Karpas-422 (cell line): ENCODE measurements at regions not wholly inside any gene's neighbourhood (a gene's known extent, or its start where the extent isn't known, plus 50 kb on each side); places are given as distances from the start of the nearest gene placed in this dataset.

Source experiments
- DNase-seq: peaks from one replicate; pipeline ENCODE4 v3.0.0-alpha.2; 2015
- H2AFZ ChIP-seq: fragments of 200-600 bp; sonication (generic); 2 replicates; pipeline ENCODE4 v1.6.1; 2014; ENCODE audit warnings: antibody characterized with exemption, low read length, mixed read lengths
- H3K27ac ChIP-seq: fragments of 200-600 bp; sonication (generic); 2 replicates; pipeline ENCODE4 v1.5.1; 2014; ENCODE audit warnings: mild to moderate bottlenecking, low read length, moderate library complexity
- H3K27me3 ChIP-seq: fragments of 200-600 bp; sonication (generic); 2 replicates; pipeline ENCODE4 v1.6.1; 2014; ENCODE audit warnings: low read length, mixed read lengths
- H3K36me3 ChIP-seq: fragments of 200-600 bp; sonication (generic); 2 replicates; pipeline ENCODE4 v1.6.1; 2014; ENCODE audit warnings: low read length, mixed read lengths; ENCODE audit not compliant: insufficient read depth
- H3K4me1 ChIP-seq: fragments of 200-600 bp; sonication (generic); 2 replicates; pipeline ENCODE4 v1.6.1; 2014; ENCODE audit warnings: mild to moderate bottlenecking, low read length, mixed read lengths
- H3K4me2 ChIP-seq: fragments of 200-600 bp; sonication (generic); 2 replicates; pipeline ENCODE4 v1.6.1; 2014; ENCODE audit warnings: low read length, low read depth, mild to moderate bottlenecking; ENCODE audit not compliant: poor library complexity, severe bottlenecking
- H3K4me3 ChIP-seq: fragments of 200-600 bp; sonication (generic); 2 replicates; pipeline ENCODE4 v1.5.1; 2014; ENCODE audit warnings: mild to moderate bottlenecking, antibody characterized with exemption, low read length, mixed read lengths
- H3K79me2 ChIP-seq: fragments of 200-600 bp; sonication (generic); 2 replicates; pipeline ENCODE4 v1.6.1; 2014; ENCODE audit warnings: mild to moderate bottlenecking, low read length, mixed read lengths
- H3K9ac ChIP-seq: fragments of 200-600 bp; sonication (generic); 2 replicates; pipeline ENCODE4 v1.6.0; 2014; ENCODE audit warnings: low read length
- H3K9me2 ChIP-seq: fragments of 200-600 bp; sonication (generic), shearing (Covaris generic); replicated peaks from 2 replicates; pipeline ENCODE4 v1.6.0; 2014; ENCODE audit warnings: mild to moderate bottlenecking, low read length, moderate library complexity; ENCODE audit not compliant: insufficient read depth
- H3K9me3 ChIP-seq: fragments of 300-700, 200-600 bp; sonication (generic); 2 replicates; pipeline ENCODE4 v1.6.1; 2014; ENCODE audit warnings: low read length, mixed read lengths
- H4K20me1 ChIP-seq: fragments of 200-600 bp; sonication (generic); 2 replicates; pipeline ENCODE4 v1.6.1; 2014; ENCODE audit warnings: mild to moderate bottlenecking, antibody characterized with exemption, low read length, low read depth; ENCODE audit not compliant: insufficient read depth

GRCh38 chr20:59452856-59453255 lies 151.5 kb upstream of the PHACTR3 start:
- Histone ChIP-seq H3K4me1 (no peaks in the 10 kb centered on the region), H4K20me1 (no peaks in the 10 kb centered on the region), H3K27me3 (no peaks in the 10 kb centered on the region), H3K9ac (no peak overlapping the region), H3K79me2 (no peaks in the 10 kb centered on the region), H3K4me2 (no peak overlapping the region), H2AFZ (no peak overlapping the region), H3K4me3 (no peak overlapping the region), H3K36me3 (no peaks in the 10 kb centered on the region), H3K9me3 (no peaks in the 10 kb centered on the region), H3K9me2 (no peaks in the 10 kb centered on the region), H3K27ac (no peak overlapping the region)
- no peak for DNase-seq

DNA sequence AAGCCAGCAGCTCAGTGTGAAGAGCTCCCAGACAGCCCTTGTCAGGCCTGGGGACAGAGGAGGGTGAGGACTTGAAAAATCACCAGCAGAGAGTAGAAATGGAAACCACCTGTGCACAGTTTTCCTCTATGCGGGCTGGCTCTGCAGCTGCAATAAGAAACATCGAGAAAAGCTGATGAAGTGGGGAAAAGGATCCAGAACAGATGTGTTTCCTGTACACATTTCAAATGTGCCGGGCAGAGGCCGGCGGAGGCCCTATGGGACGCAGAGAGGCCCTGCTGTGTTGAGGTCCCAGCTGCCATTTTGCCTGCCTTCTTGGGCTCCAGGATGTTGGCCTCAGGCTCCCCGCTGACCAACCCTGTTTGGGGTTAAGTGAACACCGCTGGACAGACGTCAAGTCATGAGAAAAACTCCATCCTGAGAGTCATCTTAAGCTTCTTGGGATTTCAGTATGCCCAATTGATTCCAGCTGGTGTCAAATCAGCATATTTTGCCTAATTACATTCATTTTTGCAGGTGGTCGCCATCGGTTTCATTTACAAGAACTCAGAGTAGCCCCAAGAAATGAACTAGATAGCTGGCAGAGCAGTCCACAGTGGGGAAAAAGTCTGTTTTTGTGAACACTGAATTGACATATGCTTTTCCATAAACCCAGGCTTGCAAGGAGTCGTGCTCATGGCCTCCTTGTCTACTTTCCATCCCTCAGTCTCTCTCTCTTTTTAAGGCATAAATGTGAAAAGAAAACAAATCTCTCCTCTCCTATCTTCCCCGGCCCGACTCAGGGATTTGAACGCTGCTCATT lies 150.4 kb upstream of the PHACTR3 start:
- no peaks in the 10 kb centered on the region for H4K20me1 ChIP-seq
- H3K9ac ChIP-seq = no peak overlapping the region
- DNase-seq = no peak
- H3K4me2 ChIP-seq = no peak overlapping the region
- H3K27me3 ChIP-seq = no peaks in the 10 kb centered on the region
- H3K4me1 ChIP-seq = no peaks in the 10 kb centered on the region
- no peak overlapping the region for H3K4me3 ChIP-seq
- H2AFZ ChIP-seq = no peak overlapping the region
- no peaks in the 10 kb centered on the region for H3K9me2 ChIP-seq
- H3K36me3 ChIP-seq = no peaks in the 10 kb centered on the region
- no peaks in the 10 kb centered on the region for H3K9me3 ChIP-seq
- no peak overlapping the region for H3K27ac ChIP-seq
- no peaks in the 10 kb centered on the region for H3K79me2 ChIP-seq

DNA sequence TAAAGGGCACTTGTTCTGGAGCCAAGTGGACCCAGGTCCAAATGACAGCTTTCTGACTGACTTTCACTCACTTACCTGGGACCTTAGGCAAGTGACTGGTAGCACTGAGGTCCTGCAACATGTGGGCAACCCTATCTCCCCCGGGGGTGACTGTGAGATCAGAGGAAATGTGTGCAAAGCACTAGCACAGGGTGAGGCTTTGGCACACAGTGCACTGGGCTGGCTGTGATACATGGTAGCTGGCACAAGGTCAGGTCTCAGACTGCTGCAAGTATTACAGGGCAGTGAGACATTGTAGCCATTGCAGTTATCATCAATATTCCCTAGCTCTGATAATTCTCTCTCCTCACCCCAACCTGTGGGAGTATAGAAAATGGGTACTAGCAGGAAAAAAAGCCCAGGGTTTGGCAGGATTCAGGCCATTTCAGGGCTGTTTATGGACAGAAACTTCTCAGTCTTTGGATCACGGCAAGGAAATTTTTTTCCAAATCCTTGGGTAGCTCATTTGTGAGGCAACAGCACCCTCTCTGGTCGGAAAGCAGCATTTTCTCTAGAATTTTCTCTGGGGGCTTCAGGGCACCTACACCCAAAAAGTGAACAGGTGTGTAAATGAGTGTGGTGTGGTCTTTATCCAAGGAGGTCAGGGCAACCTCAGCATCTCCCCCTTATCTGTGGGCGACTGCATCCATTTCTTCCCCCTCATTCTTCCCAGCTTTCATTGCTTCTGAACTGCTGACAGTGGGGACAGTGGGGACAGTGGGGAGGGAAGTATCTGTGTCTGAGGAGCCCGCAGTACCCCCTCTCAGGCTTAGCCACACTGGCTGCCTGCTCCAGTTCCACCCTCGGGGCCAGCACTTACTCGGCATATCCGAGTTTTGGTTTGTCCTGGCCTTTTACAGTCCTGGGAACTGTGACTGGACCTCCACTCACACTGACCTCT lies 148.7 kb upstream of the PHACTR3 start:
- H3K36me3 ChIP-seq = no peaks in the 10 kb centered on the region
- H3K4me2 ChIP-seq = no peak overlapping the region
- peak; percentile 59 for DNase-seq
- no peaks in the 10 kb centered on the region for H3K9me2 ChIP-seq
- H3K4me1 ChIP-seq = no peaks in the 10 kb centered on the region
- no peaks in the 10 kb centered on the region for H3K79me2 ChIP-seq
- H2AFZ ChIP-seq = no peak overlapping the region
- no peak overlapping the region for H3K4me3 ChIP-seq
- H3K27me3 ChIP-seq = no peaks in the 10 kb centered on the region
- H4K20me1 ChIP-seq = no peaks in the 10 kb centered on the region
- H3K9me3 ChIP-seq = no peaks in the 10 kb centered on the region
- no peak overlapping the region for H3K27ac ChIP-seq
- H3K9ac ChIP-seq = no peak overlapping the region

GRCh38 chr20:59456342-59457279 lies 147.7 kb upstream of the PHACTR3 start:
- Histone ChIP-seq H2AFZ (no peak overlapping the region), H3K36me3 (no peaks in the 10 kb centered on the region), H3K9ac (no peak overlapping the region), H3K4me1 (no peaks in the 10 kb centered on the region), H3K79me2 (no peaks in the 10 kb centered on the region), H3K27me3 (no peaks in the 10 kb centered on the region), H3K4me3 (no peak overlapping the region), H3K9me3 (no peaks in the 10 kb centered on the region), H3K4me2 (no peak overlapping the region), H4K20me1 (no peaks in the 10 kb centered on the region), H3K27ac (no peak overlapping the region), H3K9me2 (no peaks in the 10 kb centered on the region)
- DNase-seq = no peak

DNA sequence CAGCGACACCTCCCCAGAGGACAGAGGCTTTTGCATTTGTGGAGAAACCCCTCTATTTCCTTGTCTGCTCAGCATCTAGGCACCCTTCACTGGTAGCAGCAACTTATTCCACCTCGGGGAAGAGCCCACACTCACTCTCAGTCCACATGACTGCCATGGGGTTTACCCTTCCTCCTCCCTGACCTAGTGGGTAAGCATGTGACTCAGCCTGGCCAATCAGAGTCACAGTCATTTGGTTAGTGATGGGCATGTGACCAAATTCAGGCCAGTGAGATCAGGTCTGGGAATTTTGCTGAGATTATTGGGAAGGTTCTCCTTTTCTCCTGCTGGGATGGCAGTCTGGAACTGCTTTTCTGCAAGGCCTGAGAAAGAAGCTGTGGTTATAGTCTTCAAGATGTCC lies 145.7 kb upstream of the PHACTR3 start:
- Histone ChIP-seq H3K79me2 (no peaks in the 10 kb centered on the region), H3K9me2 (no peaks in the 10 kb centered on the region), H3K9ac (no peak overlapping the region), H4K20me1 (no peaks in the 10 kb centered on the region), H2AFZ (no peak overlapping the region), H3K27ac (no peak overlapping the region), H3K9me3 (no peaks in the 10 kb centered on the region), H3K27me3 (no peaks in the 10 kb centered on the region), H3K36me3 (no peaks in the 10 kb centered on the region), H3K4me1 (no peaks in the 10 kb centered on the region), H3K4me2 (no peak overlapping the region), H3K4me3 (no peak overlapping the region)
- DNase-seq = no peak

GRCh38 chr20:59459586-59459985 lies 144.8 kb upstream of the PHACTR3 start:
- Histone ChIP-seq H3K79me2 (no peaks in the 10 kb centered on the region), H3K4me2 (no peak overlapping the region), H4K20me1 (no peaks in the 10 kb centered on the region), H3K27ac (no peak overlapping the region), H3K9me3 (no peaks in the 10 kb centered on the region), H3K9ac (no peak overlapping the region), H3K4me3 (no peak overlapping the region), H3K9me2 (no peaks in the 10 kb centered on the region), H2AFZ (no peak overlapping the region), H3K36me3 (no peaks in the 10 kb centered on the region), H3K4me1 (no peaks in the 10 kb centered on the region), H3K27me3 (no peaks in the 10 kb centered on the region)
- DNase-seq = no peak

DNA sequence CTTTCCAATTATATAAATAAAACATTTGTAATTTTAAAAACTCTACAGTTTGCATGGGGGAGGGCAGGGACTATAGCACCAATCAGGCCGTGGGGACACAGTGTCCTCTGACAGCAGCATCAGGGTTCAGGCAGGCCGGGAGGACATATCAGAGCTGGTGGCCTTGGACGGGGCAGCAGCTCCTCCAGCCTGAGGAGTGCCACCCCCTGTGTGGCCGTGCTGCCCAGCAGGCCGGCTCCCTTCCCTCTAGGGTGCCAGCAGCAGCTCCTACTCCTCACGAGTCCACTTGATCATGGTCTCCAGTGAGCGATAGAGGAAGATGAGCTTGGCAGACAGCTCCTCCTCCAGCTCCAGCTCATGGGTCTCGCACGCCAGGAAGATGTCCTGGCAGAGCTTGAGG lies 144.0 kb upstream of the PHACTR3 start:
- Histone ChIP-seq H3K79me2 (no peaks in the 10 kb centered on the region), H3K9ac (no peak overlapping the region), H3K27me3 (no peaks in the 10 kb centered on the region), H4K20me1 (no peaks in the 10 kb centered on the region), H2AFZ (no peak overlapping the region), H3K4me2 (no peak overlapping the region), H3K9me3 (no peaks in the 10 kb centered on the region), H3K27ac (no peak overlapping the region), H3K9me2 (no peaks in the 10 kb centered on the region), H3K4me3 (no peak overlapping the region), H3K4me1 (no peaks in the 10 kb centered on the region), H3K36me3 (no peaks in the 10 kb centered on the region)
- DNase-seq = no peak
